ENCODE measurements at regions not wholly inside any gene's neighbourhood (a gene's known extent, or its start where the extent isn't known, plus 50 kb on each side); places are given as distances from the start of the nearest gene placed in this dataset.

DNA sequence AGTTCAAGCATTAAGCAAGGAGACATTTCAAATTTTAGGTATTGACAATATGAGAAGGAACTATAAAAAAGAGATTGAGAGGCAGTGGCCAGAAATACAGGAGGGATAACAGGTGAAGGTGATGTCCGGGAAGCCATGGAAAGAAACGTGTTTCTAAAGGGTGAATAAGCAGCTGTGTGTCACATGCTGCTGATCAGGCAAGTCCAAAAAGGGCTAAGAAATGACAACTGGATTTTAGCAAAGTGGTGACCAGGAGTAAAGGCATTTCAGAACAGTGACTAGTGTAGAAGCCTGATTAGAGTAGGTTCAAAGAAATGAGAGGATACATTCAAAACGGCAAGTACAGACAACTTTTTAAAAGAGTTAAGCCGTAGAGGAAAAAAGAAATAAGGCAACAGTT is 204.3 kb upstream of the DIO2 start:
- TF ChIP-seq, protein P1, sequence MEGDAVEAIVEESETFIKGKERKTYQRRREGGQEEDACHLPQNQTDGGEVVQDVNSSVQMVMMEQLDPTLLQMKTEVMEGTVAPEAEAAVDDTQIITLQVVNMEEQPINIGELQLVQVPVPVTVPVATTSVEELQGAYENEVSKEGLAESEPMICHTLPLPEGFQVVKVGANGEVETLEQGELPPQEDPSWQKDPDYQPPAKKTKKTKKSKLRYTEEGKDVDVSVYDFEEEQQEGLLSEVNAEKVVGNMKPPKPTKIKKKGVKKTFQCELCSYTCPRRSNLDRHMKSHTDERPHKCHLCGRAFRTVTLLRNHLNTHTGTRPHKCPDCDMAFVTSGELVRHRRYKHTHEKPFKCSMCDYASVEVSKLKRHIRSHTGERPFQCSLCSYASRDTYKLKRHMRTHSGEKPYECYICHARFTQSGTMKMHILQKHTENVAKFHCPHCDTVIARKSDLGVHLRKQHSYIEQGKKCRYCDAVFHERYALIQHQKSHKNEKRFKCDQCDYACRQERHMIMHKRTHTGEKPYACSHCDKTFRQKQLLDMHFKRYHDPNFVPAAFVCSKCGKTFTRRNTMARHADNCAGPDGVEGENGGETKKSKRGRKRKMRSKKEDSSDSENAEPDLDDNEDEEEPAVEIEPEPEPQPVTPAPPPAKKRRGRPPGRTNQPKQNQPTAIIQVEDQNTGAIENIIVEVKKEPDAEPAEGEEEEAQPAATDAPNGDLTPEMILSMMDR (IDR thresholded peaks at IDR 0.05), result no peak
- no peak for TF ChIP-seq POLR2AphosphoS5 (IDR thresholded peaks at IDR 0.05)

All from stomach (tissue), 4 donors.